ENCODE measurements at regions not wholly inside any gene's neighbourhood (a gene's known extent, or its start where the extent isn't known, plus 50 kb on each side); places are given as distances from the start of the nearest gene placed in this dataset.
"Not testable (repeated sequence)": the region's sequence is repeated elsewhere in the genome, so short reads cannot be mapped to it uniquely, and the experiment has no call there.

DNA sequence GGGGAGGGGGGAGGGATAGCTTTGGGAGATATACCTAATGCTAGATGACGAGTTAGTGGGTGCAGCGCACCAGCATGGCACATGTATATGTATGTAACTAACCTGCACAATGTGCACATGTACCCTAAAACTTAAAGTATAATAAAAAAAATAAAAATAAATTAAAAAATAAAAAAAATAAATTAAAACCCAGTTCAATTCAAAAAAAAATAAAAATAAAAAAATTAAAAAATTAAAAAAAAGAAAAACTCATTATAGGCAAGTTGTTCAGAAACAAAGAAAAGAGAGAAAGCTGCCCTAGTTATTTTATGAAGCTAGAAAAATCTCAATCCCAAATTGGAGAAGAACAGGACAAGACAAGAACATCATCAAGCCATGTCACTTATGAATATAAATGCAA, 147.5 kb upstream of the PRR20G start:
- DNase-seq, result not testable (repeated sequence)

- DNase-seq, result no peak
Measured at GRCh38 chr3:127431066-127431465, 143.2 kb upstream of the PRR20G start.

GRCh38 chr3:127428344-127428997, 140.6 kb upstream of the PRR20G start:
- DNase-seq, result no peak

DNA sequence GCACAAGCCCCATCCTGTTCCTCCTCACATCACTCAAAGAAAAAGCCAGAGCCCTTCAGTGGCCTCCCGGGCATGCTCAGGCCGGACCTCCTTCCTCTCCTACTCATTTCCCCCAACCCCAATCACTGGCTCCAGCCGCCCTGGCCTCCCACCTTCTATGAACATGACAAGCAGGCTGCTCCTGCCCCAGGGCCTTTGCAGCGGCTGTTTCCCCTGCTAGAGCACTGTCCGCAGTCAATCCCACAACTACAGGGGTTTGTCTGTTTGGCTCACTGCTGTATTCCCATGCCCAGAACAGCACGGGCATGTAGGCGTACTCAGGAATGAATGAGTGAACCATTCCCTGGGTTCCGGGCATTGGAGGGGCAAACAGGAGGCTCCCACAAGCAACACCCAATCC, 139.8 kb upstream of the PRR20G start:
- no peak for DNase-seq

- no peak for DNase-seq
Measured at GRCh38 chr3:127427156-127427555, 139.3 kb upstream of the PRR20G start.

- DNase-seq, result peak; percentile 87
Measured at GRCh38 chr3:127426444-127427153, 138.8 kb upstream of the PRR20G start.

DNA sequence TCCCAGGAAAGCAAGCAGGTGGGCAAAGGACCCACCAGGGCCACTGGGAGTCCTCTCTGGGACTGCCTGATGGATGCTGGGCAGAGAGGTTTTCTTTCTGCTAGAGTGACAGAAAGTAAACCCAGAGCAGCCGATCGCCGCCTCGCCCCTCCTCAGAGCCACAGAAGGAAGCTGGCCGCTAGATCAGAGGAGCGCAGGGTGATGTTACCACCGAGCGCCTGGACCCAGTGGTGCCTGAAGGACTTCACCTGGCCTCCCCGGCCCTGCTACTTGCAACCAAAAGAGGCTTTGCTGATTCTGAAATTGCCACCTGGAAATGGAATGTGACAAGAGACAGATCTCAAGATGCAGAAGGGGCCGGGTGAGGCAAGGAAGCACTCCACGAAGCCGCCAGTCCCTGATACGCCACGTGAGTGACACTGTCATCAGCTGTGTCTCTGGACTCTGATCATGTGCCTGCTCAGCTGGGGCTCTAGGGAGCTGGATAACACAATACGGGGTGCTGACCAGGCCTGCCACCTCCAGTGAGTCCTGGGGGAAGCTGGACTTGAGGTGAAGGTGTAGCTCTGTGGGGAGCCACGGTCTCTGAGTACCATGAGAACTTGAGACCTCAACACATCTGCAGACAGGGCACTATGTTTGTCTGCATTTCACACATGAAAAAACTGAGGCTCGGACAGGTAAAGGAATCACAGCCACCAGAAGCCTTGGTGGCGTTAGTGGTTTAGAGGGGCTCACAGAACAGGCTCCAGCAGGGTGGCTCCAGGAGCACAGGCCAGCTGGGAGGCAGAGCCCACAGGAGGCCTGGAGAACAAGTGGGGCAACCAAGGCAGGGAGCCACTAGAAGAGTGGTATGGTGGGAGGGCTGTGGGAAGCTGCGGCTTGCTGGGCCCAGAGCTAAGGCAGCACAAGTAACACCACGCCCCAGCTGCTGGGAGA, 137.9 kb upstream of the PRR20G start:
- DNase-seq, result no peak

DNA sequence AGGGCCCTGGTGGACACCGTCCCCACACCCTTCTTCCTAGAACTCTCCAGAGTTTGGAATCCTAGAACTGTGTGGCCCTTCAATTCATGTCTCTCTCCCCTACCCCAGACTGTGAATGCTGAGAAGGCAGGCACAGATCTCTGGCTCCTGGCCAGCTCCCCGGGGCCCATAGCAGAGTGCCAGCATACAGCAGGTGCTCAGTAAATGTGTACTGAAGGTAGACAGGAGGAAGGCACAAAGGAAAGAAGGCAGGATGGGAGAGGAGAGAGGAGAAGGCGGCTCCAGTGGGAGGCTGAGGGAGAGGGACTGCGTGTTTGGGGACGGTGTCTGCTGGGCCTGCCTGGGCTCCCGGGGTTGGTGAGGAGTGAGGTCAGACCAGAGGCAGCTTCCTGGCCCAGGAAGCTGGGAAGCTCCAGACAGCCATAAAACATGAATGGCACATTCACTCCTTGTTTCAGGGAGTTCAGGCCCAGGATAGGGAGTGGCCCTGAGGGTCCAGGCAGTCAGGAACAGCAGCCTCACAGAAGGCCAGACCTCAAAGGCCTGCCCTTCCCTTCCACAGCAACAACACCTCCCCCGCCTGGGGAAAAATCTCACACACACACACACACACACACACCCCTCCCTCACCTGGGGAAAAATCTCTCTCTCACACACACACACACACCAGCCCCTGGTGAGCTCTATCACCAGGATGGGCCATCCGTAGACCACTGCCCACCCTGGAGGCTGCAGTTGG, 137.1 kb upstream of the PRR20G start:
- no peak for DNase-seq

GRCh38 chr3:127423856-127424765, 136.3 kb upstream of the PRR20G start:
- DNase-seq, result no peak

- DNase-seq, result no peak
Measured at GRCh38 chr3:127422663-127423375, 135.0 kb upstream of the PRR20G start.

DNA sequence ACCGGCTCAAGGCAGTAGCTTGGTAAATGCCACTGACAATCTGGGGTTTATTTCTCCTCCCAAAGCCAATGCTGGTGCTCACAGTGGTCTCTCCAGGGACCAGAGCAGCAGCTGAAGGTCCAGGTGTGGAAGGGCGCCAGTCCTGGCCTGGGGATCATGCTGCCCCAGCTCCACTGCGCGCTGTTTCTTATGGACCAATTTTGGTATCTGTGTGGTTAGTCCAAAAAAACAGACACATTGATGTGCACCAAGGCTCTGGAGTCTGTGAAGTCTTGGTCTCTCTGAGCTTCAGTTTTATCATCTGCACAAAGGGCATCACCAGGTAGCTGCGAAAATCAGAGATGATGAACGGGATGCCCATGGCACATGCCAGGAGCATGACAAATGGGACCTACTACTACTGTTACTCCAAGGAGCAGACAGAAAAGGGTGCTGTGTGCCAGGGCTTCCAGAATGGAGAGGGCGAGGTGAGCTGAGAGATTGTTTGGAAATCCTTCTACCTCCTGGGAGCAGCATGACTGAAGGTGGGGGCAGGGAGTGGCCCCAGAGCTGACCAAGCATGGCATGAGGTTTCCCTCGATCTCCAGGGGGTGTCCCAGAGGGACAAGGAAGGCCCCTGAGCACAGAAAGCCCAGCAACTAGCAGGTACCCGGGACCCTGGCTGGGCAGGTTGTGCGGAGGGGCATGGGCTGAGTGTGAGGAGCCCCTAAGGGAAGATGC, 134.3 kb upstream of the PRR20G start:
- no peak for DNase-seq

GRCh38 chr3:127420829-127421228, 133.0 kb upstream of the PRR20G start:
- no peak for DNase-seq

GRCh38 chr3:127419641-127420553, 132.1 kb upstream of the PRR20G start:
- no peak for DNase-seq

DNA sequence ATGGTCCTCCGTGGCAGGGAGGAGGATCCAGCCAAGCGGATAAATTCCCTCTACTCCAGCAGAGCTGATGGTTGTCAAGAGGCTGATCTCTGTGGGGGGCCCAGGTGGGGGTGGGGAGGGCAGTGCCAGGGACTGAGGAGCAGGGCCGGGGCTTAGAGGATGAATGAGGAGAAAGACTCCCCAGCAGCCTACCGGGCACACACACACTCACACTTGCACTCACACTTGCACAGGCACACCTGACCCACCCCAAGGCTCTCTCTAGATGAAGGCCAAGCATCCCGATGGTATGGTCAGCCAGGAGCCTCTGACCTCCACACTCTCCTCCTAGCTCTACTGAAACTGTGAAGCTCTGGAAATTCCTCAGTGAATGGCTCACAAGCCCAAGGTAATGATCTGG, 131.3 kb upstream of the PRR20G start:
- no peak for DNase-seq

GRCh38 chr3:127418560-127419147, 130.8 kb upstream of the PRR20G start:
- no peak for DNase-seq

- no peak for DNase-seq
Measured at GRCh38 chr3:127417709-127418559, 130.1 kb upstream of the PRR20G start.

DNA sequence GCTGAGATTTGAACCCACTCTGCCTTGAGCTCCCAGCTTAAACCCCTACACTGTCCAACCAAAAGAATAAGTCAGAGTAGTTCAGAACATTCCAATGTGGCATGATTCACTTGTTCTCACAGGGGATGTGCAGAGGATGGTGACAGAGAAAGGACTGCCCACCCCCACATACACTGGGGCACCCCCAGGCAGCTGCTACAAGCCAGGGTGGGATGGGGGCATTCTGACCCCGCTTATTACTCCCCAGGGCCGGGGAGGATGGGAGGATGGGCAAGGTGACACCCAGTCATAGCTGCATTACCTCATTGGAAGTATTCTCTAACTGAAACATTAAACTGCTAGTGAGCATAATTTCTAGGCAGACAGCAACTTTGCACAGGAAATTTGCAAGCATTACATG, 126.0 kb upstream of the PRR20G start:
- no peak for DNase-seq

DNA sequence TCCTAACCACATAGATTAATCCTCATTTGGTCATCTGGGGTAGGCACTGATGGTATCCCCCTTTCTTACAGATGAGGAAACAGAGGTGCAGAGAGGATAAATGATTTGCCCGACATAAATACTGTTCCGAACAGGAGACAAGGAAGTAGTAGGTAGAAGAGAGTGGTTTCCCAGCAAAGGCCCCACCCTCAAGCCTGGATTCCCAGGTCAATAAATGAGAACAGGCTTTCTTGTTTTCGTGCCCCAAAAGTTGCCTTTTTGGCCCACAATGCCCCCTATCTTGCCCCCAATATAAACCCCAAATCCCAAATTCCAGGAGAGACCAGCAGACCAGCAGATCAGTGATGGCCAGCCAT, 125.5 kb upstream of the PRR20G start:
- DNase-seq, result no peak
